HG02571 (cell line): ENCODE measurements at regions not wholly inside any gene's neighbourhood (a gene's known extent, or its start where the extent isn't known, plus 50 kb on each side); places are given as distances from the start of the nearest gene placed in this dataset.
"Not testable (repeated sequence)": the region's sequence is repeated elsewhere in the genome, so short reads cannot be mapped to it uniquely, and the experiment has no call there.

Experiments used
- ATAC-seq: cut with Tn5 transposase; IDR thresholded peaks from one replicate; pipeline ENCODE4 v1.9.1; 2021; ENCODE audit warnings: mild to moderate bottlenecking, moderate library complexity; ENCODE audit not compliant: unreplicated experiment

GRCh38 chr6:125354649-125355048 is 52.9 kb upstream of the HDDC2 start:
- peak; percentile 32 for ATAC-seq

GRCh38 chr6:125356884-125357283 is 55.1 kb upstream of the HDDC2 start:
- peak; percentile 65 for ATAC-seq

- ATAC-seq: peak; percentile 61
Measured at GRCh38 chr6:125357515-125358256, 55.9 kb upstream of the HDDC2 start.

- no peak for ATAC-seq
Measured at GRCh38 chr6:125358898-125359297, 57.1 kb upstream of the HDDC2 start.

GRCh38 chr6:125361868-125362267 is 60.1 kb upstream of the HDDC2 start:
- ATAC-seq: no peak

- ATAC-seq: no peak
Measured at GRCh38 chr6:125363039-125363823, 61.5 kb upstream of the HDDC2 start.

GRCh38 chr6:125363824-125364165 is 62.0 kb upstream of the HDDC2 start:
- no peak for ATAC-seq

- no peak for ATAC-seq
Measured at GRCh38 chr6:125365230-125365629, 63.5 kb upstream of the HDDC2 start.

GRCh38 chr6:125367036-125367782 is 65.4 kb upstream of the HDDC2 start:
- ATAC-seq: no peak

- ATAC-seq: no peak
Measured at GRCh38 chr6:125370343-125370742, 68.6 kb upstream of the HDDC2 start.

- no peak for ATAC-seq
Measured at GRCh38 chr6:125375013-125375412, 73.2 kb upstream of the HDDC2 start.

GRCh38 chr6:125375821-125376220 is 74.1 kb upstream of the HDDC2 start:
- no peak for ATAC-seq

GRCh38 chr6:125377621-125378020 is 75.9 kb upstream of the HDDC2 start:
- ATAC-seq: no peak

GRCh38 chr6:125379174-125379573 is 77.4 kb upstream of the HDDC2 start:
- no peak for ATAC-seq

- no peak for ATAC-seq
Measured at GRCh38 chr6:125380474-125380873, 78.7 kb upstream of the HDDC2 start.

- not testable (repeated sequence) for ATAC-seq
Measured at GRCh38 chr6:125386337-125386736, 84.6 kb upstream of the HDDC2 start.

- no peak for ATAC-seq
Measured at GRCh38 chr6:125392682-125393081, 90.9 kb upstream of the HDDC2 start.

GRCh38 chr6:125393449-125393858 is 91.7 kb upstream of the HDDC2 start:
- ATAC-seq: no peak

- ATAC-seq: no peak
Measured at GRCh38 chr6:125406741-125407140, 105.0 kb upstream of the HDDC2 start.

- ATAC-seq: no peak
Measured at GRCh38 chr6:125414507-125414906, 112.7 kb upstream of the HDDC2 start.

- ATAC-seq: no peak
Measured at GRCh38 chr6:125415913-125416312, 114.1 kb upstream of the HDDC2 start.

- ATAC-seq: no peak
Measured at GRCh38 chr6:125421836-125422235, 120.1 kb upstream of the HDDC2 start.
